Esophagus (tissue), 2 donors: ENCODE measurements at regions not wholly inside any gene's neighbourhood (a gene's known extent, or its start where the extent isn't known, plus 50 kb on each side); places are given as distances from the start of the nearest gene placed in this dataset.

Experiments
- H3K27ac ChIP-seq, 2 donors: one replicate each; pipeline ENCODE4 v1.5.1; 2013; ENCODE audit warnings: low read depth in 2 of 2, mild to moderate bottlenecking in 2 of 2, inconsistent platforms in 1 of 2, low read length in 1 of 2, moderate library complexity in 1 of 2
- H3K27me3 ChIP-seq, 2 donors: one replicate each; pipeline ENCODE4 v1.6.1; 2013; ENCODE audit warnings: low read length in 2 of 2, control low read depth in 1 of 2, mild to moderate bottlenecking in 1 of 2; ENCODE audit not compliant: insufficient read depth in 2 of 2, control insufficient read depth in 1 of 2
- H3K36me3 ChIP-seq, 2 donors: one replicate each; pipeline ENCODE4 v1.6.1; 2013; ENCODE audit warnings: low read length in 1 of 2; ENCODE audit not compliant: control insufficient read depth in 2 of 2, insufficient read depth in 2 of 2
- H3K4me1 ChIP-seq, 2 donors: one replicate each; pipeline ENCODE4 v1.6.1; 2013; ENCODE audit warnings: low read length in 1 of 2; ENCODE audit not compliant: control insufficient read depth in 2 of 2, insufficient read depth in 2 of 2
- H3K4me3 ChIP-seq, 2 donors: one replicate each; pipeline ENCODE4 v1.5.1; 2013; ENCODE audit warnings: low read length in 2 of 2, mild to moderate bottlenecking in 2 of 2, low read depth in 1 of 2, moderate library complexity in 1 of 2
- H3K9me3 ChIP-seq, 2 donors: one replicate each; pipeline ENCODE4 v1.6.1; 2013; ENCODE audit warnings: mild to moderate bottlenecking in 2 of 2, low read depth in 1 of 2, low read length in 1 of 2, moderate library complexity in 1 of 2; ENCODE audit not compliant: control insufficient read depth in 2 of 2, insufficient read depth in 1 of 2
- WGBS, 2 donors: extraction: QIAGEN DNeasy Blood & Tissue Kit; methylation state at CpG; one replicate each; pipeline ENCODE4 v1.1.7; 2013; 5-methylcytosine and 5-hydroxymethylcytosine counted together
- donor health status: healthy with polysubstance abuse.
- donor health status: Bipolar disorder and iron deficiency.

DNA sequence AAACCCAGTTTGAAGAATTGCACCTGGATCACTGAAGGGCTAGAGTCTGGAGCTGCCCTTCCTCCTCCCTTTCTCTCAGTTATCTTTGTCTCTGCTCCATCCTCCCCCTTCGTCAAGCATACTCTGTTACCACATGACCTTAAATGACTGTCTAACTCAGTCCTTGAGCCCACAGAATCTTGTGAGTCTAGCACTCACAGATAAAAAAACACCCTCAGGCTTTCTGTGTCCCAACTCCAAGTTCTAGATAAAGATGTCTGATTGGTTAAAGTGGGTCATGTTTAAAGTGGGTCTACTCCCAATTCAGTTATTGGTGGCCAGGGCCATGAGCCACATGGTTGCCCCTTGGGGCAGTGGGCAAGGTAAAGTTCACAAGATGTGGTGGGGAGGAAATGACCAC is 53.5 kb upstream of the CYP1B1 start:
- no peaks in the 10 kb centered on the region for H3K27me3 ChIP-seq
- peaks cover 3% of the 10 kb centered on the region in 2 donors for H3K9me3 ChIP-seq
- H3K36me3 ChIP-seq, result peaks cover 0 to 2% of the 10 kb centered on the region in 2 donors
- H3K4me3 ChIP-seq, result no peak overlapping the region
- 62 to 76% methylated on average over 1 of the region's 1 CpG for WGBS, 2 donors
- H3K4me1 ChIP-seq, result no peaks in the 10 kb centered on the region
- no peak overlapping the region for H3K27ac ChIP-seq

DNA sequence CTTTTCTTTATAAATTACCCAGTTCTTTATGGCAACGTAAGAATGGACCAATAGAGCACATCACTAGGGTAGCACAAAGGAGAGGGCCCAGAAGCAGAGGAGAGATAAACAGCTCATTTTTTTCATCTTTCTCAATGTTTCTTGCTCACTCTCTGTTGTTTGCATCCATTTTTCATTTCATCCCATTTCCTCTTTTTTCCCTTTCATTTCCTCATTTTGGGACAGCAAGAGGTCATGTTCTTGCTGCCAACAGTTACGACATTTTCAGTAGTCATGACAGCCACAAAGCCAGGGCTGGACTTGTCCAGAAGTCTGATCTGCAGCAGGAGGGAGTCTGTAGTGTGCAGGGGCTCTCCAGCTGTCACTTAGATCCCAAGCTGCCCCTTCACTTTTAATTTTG is 52.7 kb upstream of the CYP1B1 start:
- Histone ChIP-seq H3K9me3 (peaks cover 3% of the 10 kb centered on the region in 2 donors), H3K27ac (no peak overlapping the region), H3K4me1 (no peaks in the 10 kb centered on the region), H3K36me3 (peaks cover 0 to 2% of the 10 kb centered on the region in 2 donors), H3K27me3 (no peaks in the 10 kb centered on the region), H3K4me3 (no peak overlapping the region)
- WGBS, 2 donors, result 66 to 83% methylated on average over 2 of the region's 2 CpGs

DNA sequence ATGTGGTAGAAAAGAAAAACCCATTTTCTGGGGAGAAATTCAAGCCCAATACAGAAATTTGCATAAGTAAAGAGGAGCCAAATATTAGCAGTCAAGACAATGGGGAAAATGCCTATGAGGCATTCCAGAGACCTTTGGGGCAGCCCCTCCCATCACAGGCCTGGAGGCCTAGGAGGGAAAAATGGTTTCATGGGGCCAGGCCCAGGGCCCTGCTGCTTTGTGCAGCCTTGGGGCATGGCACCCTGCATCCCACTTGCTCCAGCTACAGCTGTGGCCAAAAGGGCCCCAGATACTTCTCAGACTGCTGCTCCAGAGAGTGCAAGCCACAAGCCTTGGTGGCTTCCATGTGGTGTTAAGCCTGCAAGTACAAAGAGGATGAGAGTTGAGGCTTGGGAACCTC is 51.3 kb upstream of the CYP1B1 start:
- Histone ChIP-seq H3K27me3 (no peaks in the 10 kb centered on the region), H3K36me3 (peaks cover 0 to 2% of the 10 kb centered on the region in 2 donors), H3K4me3 (no peak overlapping the region), H3K27ac (no peak overlapping the region), H3K4me1 (no peaks in the 10 kb centered on the region), H3K9me3 (peaks cover 3% of the 10 kb centered on the region in 2 donors)

DNA sequence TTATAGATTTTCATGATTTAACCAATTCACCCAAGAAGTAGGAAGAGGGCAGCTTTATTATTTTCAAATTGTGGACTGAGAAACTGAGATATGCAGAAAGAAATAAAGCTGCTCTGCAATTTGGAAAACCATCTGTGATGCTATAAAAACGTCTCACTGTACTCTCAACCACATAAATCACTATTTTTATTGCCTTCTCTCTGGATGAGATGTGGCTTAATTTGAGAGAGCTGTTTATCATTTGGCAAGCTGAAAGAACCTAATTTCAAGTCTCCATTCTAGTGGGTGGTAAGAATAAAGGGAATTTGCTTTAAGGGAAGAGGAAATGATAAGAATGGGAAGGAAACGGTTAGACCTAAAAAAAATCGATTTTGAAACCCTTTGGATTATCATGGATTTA is 49.9 kb upstream of the CYP1B1 start:
- no peaks in the 10 kb centered on the region for H3K27me3 ChIP-seq
- H3K4me3 ChIP-seq, result no peak overlapping the region
- WGBS, 2 donors, result 73 to 79% methylated on average over 3 of the region's 3 CpGs
- H3K9me3 ChIP-seq, result peaks cover 3% of the 10 kb centered on the region in 2 donors
- H3K4me1 ChIP-seq, result no peaks in the 10 kb centered on the region
- H3K36me3 ChIP-seq, result peaks cover 0 to 2% of the 10 kb centered on the region in 2 donors
- no peak overlapping the region for H3K27ac ChIP-seq
